ENCODE measurements at regions not wholly inside any gene's neighbourhood (a gene's known extent, or its start where the extent isn't known, plus 50 kb on each side); places are given as distances from the start of the nearest gene placed in this dataset.

DNA sequence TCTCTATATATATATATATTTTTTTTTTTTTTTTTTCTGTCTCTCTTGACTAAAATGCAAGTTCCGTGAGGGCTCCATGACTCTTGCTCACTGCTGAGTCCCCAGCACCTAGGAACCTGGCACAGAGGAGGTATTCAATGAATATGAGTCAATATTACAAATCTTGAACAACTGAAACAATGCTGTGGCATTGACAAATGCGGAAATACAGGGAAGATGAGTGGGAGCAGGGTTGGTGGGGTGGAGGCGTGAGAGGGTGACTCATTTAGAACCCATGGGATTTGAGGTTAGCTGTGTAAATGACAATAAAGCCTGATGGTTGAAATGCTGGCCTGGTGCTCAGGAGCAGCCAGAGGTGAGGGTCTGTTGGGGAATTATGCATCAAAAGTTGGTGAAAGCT is 121.7 kb upstream of the FUT8 start:
- TF ChIP-seq, protein P1, sequence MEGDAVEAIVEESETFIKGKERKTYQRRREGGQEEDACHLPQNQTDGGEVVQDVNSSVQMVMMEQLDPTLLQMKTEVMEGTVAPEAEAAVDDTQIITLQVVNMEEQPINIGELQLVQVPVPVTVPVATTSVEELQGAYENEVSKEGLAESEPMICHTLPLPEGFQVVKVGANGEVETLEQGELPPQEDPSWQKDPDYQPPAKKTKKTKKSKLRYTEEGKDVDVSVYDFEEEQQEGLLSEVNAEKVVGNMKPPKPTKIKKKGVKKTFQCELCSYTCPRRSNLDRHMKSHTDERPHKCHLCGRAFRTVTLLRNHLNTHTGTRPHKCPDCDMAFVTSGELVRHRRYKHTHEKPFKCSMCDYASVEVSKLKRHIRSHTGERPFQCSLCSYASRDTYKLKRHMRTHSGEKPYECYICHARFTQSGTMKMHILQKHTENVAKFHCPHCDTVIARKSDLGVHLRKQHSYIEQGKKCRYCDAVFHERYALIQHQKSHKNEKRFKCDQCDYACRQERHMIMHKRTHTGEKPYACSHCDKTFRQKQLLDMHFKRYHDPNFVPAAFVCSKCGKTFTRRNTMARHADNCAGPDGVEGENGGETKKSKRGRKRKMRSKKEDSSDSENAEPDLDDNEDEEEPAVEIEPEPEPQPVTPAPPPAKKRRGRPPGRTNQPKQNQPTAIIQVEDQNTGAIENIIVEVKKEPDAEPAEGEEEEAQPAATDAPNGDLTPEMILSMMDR (IDR thresholded peaks at IDR 0.05): no peak
- no peak for TF ChIP-seq POLR2A (IDR thresholded peaks at IDR 0.05)

All from body of pancreas (tissue), 4 donors.